Neural progenitor cell (in vitro differentiated cells): ENCODE measurements at regions not wholly inside any gene's neighbourhood (a gene's known extent, or its start where the extent isn't known, plus 50 kb on each side); places are given as distances from the start of the nearest gene placed in this dataset.

ENCODE experiments used
- EZH2 ChIP-seq: fragments of 200-600 bp; sonication (generic); IDR thresholded peaks from 2 replicates; pipeline ENCODE4 v1.6.1; 2017; ENCODE audit warnings: antibody characterized with exemption, mild to moderate bottlenecking, moderate library complexity
- TF ChIP-seq, protein P1 (sequence below): fragments of 200-600 bp; sonication (generic); IDR thresholded peaks from 2 replicates; pipeline ENCODE4 v1.5.1; 2017; ENCODE audit warnings: antibody characterized with exemption, mild to moderate bottlenecking

DNA sequence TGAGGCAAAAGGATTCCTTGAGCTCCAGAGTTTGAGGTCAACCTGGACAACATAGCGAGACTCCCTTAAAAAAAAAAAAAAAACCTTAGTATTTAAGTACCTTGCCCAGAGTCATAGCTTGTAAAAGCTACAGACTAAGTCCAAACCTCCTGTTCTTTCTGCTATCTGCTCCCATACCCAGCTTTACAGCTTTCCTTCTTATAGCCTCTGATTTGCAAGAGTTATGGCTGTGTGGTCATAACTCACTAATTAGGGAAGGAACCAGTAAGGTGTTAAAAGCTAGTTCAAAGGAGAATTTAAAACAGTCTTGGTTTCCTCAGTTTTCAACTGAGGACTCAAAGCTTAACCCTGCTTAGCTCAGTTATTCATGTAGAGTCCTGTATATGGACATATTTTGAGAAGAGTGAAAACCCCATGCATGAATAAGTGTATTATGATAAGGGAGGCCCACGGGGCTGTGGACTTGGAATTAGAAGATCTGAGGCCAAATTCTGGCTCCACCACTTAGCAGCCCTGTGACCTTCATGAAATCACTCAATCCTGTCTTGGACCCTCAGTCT is 135.5 kb upstream of the SMAD3 start:
- TF ChIP-seq, protein P1, sequence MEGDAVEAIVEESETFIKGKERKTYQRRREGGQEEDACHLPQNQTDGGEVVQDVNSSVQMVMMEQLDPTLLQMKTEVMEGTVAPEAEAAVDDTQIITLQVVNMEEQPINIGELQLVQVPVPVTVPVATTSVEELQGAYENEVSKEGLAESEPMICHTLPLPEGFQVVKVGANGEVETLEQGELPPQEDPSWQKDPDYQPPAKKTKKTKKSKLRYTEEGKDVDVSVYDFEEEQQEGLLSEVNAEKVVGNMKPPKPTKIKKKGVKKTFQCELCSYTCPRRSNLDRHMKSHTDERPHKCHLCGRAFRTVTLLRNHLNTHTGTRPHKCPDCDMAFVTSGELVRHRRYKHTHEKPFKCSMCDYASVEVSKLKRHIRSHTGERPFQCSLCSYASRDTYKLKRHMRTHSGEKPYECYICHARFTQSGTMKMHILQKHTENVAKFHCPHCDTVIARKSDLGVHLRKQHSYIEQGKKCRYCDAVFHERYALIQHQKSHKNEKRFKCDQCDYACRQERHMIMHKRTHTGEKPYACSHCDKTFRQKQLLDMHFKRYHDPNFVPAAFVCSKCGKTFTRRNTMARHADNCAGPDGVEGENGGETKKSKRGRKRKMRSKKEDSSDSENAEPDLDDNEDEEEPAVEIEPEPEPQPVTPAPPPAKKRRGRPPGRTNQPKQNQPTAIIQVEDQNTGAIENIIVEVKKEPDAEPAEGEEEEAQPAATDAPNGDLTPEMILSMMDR: no peak
- TF ChIP-seq EZH2: no peak
